Hematopoietic multipotent progenitor cell treated with erythropoietin and hydrocortisone succinate and interleukin-3 and kit ligand, for 15 days (in vitro differentiated cells): ENCODE measurements at regions not wholly inside any gene's neighbourhood (a gene's known extent, or its start where the extent isn't known, plus 50 kb on each side); places are given as distances from the start of the nearest gene placed in this dataset.
A peak's percentile ranks its signal among the peaks of the same experiment; 100 is the strongest.
"Not testable (repeated sequence)": the region's sequence is repeated elsewhere in the genome, so short reads cannot be mapped to it uniquely, and the experiment has no call there.

ENCODE experiments used
- DNase-seq: peaks from one replicate; pipeline ENCODE4 v3.0.0-alpha.2; 2015; ENCODE audit warnings: low spot score

- no peak for DNase-seq
Observed at GRCh38 chr14:95818581-95818980, 58.1 kb upstream of the TUNAR start.

GRCh38 chr14:95817271-95817670 lies 59.4 kb upstream of the TUNAR start:
- no peak for DNase-seq

- DNase-seq: no peak
Observed at GRCh38 chr14:95816539-95816938, 60.1 kb upstream of the TUNAR start.

- DNase-seq: no peak
Observed at GRCh38 chr14:95815226-95815690, 61.4 kb upstream of the TUNAR start.

GRCh38 chr14:95814363-95815225 lies 62.0 kb upstream of the TUNAR start:
- DNase-seq: no peak

GRCh38 chr14:95811813-95812212 lies 64.8 kb upstream of the TUNAR start:
- DNase-seq: no peak

DNA sequence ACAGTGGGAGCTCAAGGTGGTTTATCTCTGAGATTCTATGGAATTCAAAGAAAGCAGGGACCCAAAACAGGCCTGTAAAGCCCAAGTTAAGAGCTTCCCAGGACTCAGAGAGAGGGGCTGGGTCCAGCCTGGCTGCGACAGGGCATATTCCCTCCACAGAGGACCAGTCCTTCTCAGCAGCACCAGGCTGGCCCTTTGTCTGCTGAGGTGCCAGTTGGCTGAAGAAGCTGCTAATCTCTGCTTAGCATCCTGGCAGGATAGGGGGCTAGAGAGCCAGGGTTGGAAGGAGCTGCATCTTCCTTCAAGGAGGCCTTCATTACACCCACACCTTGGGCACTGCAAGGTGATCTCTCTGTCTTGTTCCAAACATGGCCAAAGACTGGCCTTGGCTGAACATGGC lies 68.3 kb upstream of the TUNAR start:
- no peak for DNase-seq

DNA sequence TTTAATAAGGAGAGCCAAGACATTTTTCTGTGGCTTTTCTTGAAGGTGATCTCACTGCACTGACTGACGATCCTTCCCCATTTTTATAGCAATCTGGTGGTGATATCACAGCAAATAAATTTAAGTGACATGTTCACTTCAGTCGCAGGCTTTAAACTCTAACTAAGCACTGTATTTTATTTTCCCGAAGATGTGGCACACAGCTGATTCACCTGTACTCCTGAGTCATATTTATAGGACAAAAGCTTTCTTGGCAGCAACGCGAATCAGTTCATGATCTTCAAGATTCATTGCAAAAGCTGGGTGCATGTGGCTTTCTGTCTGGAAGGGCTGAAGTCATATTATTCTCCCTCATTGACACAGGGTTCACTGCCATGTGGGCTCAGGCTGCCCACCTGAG lies 79.8 kb upstream of the TUNAR start:
- no peak for DNase-seq

- no peak for DNase-seq
Observed at GRCh38 chr14:95787941-95788340, 74.0 kb upstream of the TCL1A start.

DNA sequence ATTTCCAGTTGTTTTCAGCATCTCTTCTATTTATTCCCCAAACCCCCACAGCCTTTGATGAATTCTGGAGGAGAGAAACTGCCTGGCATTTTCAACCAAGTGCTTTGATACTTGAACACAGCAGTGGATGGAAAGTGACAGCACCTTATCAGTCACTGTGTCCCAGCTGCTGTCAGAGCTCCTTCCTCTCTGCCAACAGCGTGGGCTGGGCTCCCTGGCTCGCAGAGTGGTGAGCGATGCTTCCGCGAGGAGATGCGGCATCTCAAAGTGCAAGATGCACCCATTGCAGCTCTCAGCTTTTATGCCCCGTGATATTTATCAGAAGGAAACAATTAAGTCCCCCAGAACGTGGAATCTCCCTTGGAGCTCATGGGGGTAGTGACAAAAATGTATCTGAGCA lies 72.6 kb upstream of the TCL1A start:
- no peak for DNase-seq

DNA sequence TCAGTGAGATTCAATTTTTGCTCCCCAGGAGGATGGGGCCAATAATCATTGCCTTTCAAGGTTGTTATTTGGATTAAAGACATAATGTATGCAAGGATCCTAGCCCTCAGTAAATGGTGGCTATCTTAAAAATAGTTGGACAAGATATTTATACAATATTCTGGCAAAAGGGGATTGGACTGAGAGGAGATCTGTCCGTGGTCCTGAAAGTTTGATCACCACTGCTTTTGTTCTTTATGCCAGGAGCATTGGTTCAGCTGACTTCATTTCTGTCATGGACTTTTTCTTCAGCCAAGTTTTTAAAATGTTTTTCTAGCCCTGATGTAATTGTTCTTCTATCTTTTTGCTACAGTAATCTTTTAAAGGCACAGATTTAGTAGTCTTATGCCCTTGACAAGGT lies 70.2 kb upstream of the TCL1A start:
- no peak for DNase-seq

GRCh38 chr14:95776798-95777534 lies 63.0 kb upstream of the TCL1A start:
- DNase-seq: no peak

- peak; percentile 67 for DNase-seq
Observed at GRCh38 chr14:95774265-95775160, 60.6 kb upstream of the TCL1A start.

- DNase-seq: no peak
Observed at GRCh38 chr14:95770777-95771176, 56.9 kb upstream of the TCL1A start.

DNA sequence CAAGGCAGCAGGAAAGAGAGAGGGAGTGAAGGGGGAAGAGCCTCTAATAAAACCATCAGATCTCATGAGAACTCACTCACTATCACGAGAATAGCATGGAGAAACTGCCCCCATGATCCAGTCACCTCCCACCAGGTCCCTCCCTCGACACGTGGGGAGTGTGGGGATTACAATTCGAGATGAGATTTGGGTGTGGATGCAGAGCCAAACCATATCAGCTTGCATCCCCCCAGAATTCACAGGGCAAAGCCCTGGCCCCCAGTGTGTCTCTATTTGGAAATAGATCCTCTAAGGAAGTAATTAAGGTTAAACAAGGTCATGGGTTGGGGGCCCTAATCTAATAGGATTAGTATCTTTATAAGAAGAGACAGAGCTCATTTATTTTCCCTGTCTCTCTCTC lies 56.1 kb upstream of the TCL1A start:
- DNase-seq: no peak

DNA sequence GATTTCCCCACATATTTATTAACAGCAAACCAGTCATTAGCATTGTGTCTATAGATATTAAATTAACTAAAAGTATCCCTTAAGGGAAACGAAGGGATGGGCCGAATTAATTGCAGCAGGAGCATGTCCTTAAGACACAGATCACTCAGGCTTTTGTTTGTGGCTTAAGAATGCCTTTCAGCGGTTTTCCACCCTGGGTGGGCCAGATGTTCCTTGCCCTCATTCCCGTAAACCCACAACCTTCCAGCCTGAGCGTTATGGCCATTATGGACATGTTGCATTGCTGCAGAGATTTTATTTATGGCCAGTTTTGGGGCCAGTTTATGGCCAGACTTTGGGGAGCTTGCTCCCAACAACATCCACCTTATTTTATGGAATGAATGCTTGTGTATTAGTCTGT lies 55.5 kb upstream of the TCL1A start:
- DNase-seq: not testable (repeated sequence)

- DNase-seq: no peak
Observed at GRCh38 chr14:95765051-95765450, 51.1 kb upstream of the TCL1A start.

- no peak for DNase-seq
Observed at GRCh38 chr14:95763875-95764274, 50.0 kb upstream of the TCL1A start.
